ENCODE measurements at regions not wholly inside any gene's neighbourhood (a gene's known extent, or its start where the extent isn't known, plus 50 kb on each side); places are given as distances from the start of the nearest gene placed in this dataset.

DNA sequence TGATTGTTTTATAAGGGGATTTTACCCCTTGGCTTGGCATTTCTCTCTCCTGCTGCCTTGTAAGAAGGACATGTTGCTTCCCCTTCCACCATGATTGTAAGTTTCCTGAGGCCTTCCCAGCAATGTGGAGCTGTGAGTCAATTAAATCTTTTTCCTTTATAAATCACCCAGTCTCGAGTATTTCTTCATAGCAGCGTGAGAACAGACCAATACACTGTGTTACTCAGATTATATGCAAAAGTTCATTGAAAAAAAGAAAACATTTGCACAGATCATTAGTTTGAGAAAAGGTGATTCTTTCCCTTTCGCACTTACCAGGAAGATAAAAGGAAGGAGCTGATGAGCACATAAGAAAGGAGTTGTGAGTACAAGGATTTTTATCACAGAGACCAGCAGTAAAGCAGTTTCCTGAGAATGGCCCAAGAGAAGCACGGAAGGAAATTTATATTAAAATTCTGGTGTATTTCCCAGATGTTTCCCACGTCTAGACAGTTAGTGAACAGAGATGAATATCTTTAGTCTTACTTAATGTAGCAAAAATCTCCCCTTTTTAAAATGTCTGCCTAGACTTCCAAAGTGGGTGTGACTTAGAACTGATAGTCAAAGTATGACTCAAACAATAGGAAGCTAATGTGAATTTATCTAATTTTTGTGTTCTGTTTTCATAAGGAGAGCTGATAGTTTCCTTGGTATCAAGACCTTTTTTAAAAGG, 431.8 kb upstream of the SGCG start:
- 81% methylated on average over 5 of the region's 5 CpGs; no CpG with 5 or more reads in 1 of the 2 experiments for WGBS, 2 experiments (ENCODE audit: extremely low coverage in 1 of 2, insufficient coverage in 1 of 2, insufficient read length in 1 of 2, insufficient replicate concordance in 2 of 2, low coverage in 1 of 2, low lambda C conversion rate in 2 of 2, missing lambda C conversion rate in 1 of 2)
- CTCF ChIA-PET (ENCODE audit: partially characterized antibody) = interaction anchor here (1.2 to 1.7 kb wide), 4 partner anchors 9 to 1269 kb away, joined by 4 to 9 read pairs (median 4); no protein-coding TSS in a partner anchor
- H2AFZ ChIP-seq (ENCODE audit: low read length) = no peak overlapping the region
- TF ChIP-seq PHF8 (conservative IDR thresholded peaks at IDR 0.05; ENCODE audit: low read depth, low read length) (no peak), ZNF274 (IDR thresholded peaks at IDR 0.05; ENCODE audit: borderline replicate concordance, extremely low read depth, low read length) (no peak), BCL11A (IDR thresholded peaks at IDR 0.05; ENCODE audit: low read depth in 2 of 2, low read length in 2 of 2) (no peak), GTF2F1 (IDR thresholded peaks at IDR 0.05; ENCODE audit: borderline replicate concordance, low read depth, low read length) (no peak), SUZ12 (IDR thresholded peaks at IDR 0.05; ENCODE audit: low read length) (no peak), RBBP5 (IDR thresholded peaks at IDR 0.05; ENCODE audit: borderline replicate concordance, low read depth, low read length) (no peak), CBX8 (IDR thresholded peaks at IDR 0.05; ENCODE audit: borderline replicate concordance, low read depth, low read length) (no peak), NANOG (IDR thresholded peaks at IDR 0.05; ENCODE audit: insufficient read depth, low read depth, low read length, poor library complexity, severe bottlenecking) (no peak), RFX5 (IDR thresholded peaks at IDR 0.05; ENCODE audit: borderline replicate concordance, low read depth, low read length) (no peak), CHD1 (IDR thresholded peaks at IDR 0.05; ENCODE audit: low read depth, low read length) (no peak), POLR2AphosphoS5 (IDR thresholded peaks at IDR 0.05; ENCODE audit: low read depth, low read length) (no peak), JUND (IDR thresholded peaks at IDR 0.05; ENCODE audit: low read length) (no peak)
- TF ChIP-seq, protein P1, sequence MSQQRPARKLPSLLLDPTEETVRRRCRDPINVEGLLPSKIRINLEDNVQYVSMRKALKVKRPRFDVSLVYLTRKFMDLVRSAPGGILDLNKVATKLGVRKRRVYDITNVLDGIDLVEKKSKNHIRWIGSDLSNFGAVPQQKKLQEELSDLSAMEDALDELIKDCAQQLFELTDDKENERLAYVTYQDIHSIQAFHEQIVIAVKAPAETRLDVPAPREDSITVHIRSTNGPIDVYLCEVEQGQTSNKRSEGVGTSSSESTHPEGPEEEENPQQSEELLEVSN (IDR thresholded peaks at IDR 0.05) = no peak

More for the DNA sequence above, 431.8 kb upstream of the SGCG start:
- no peak overlapping the region for H4K8ac ChIP-seq (ENCODE audit: extremely low read depth, insufficient read depth, low read length)
- no peak overlapping the region for H4K5ac ChIP-seq (ENCODE audit: insufficient read length, low read depth, low read length)
- H3K18ac ChIP-seq (ENCODE audit: extremely low read depth, low read length) = no peak overlapping the region
- no peaks in the 10 kb centered on the region for H3K23me2 ChIP-seq (ENCODE audit: low read depth, low read length)
- POLR2A ChIA-PET (ENCODE audit: partially characterized antibody) = no interaction called here
- H2BK120ac ChIP-seq (replicated peaks; ENCODE audit: low read depth, low read length) = no peak overlapping the region
- no peak overlapping the region for H3K56ac ChIP-seq (replicated peaks; ENCODE audit: insufficient read length, low read depth, low read length)
- no peak overlapping the region for H3K14ac ChIP-seq (ENCODE audit: insufficient read length)
- no peak overlapping the region for H3K4me2 ChIP-seq (ENCODE audit: insufficient read depth in 1 of 2, low read depth in 2 of 2, low read length in 2 of 2)
- no peaks in the 10 kb centered on the region for H3K79me2 ChIP-seq (ENCODE audit: control insufficient read depth in 1 of 2, insufficient read depth in 2 of 2, low read length in 2 of 2)
- H2BK20ac ChIP-seq (ENCODE audit: low read length) = no peak overlapping the region
- peaks cover 0 to 2% of the 10 kb centered on the region in 2 experiments; a peak in 2 of 4 replicates for H3K9me3 ChIP-seq (ENCODE audit: insufficient read depth in 2 of 2, low read depth in 1 of 2, low read length in 1 of 2)
- no peaks in the 10 kb centered on the region for H3K79me1 ChIP-seq (ENCODE audit: low read depth, low read length)
- no peaks in the 10 kb centered on the region for H4K20me1 ChIP-seq (replicated peaks in 1 of 2; ENCODE audit: control insufficient read depth in 1 of 2, insufficient read depth in 2 of 2, low read length in 2 of 2)
- no peak overlapping the region for H4K91ac ChIP-seq (replicated peaks; ENCODE audit: insufficient read length, low read length)
- H2BK15ac ChIP-seq (ENCODE audit: low read length) = no peak overlapping the region
- H3K27me3 ChIP-seq (replicated peaks in 1 of 4; ENCODE audit: control insufficient read depth in 3 of 4, extremely low read depth in 1 of 4, insufficient read depth in 3 of 4, low read length in 3 of 4) = no peaks in the 10 kb centered on the region
- H2BK12ac ChIP-seq (ENCODE audit: low read depth, low read length) = no peak overlapping the region
- H3K4ac ChIP-seq (replicated peaks; ENCODE audit: insufficient read length, low read depth, low read length) = no peak overlapping the region
- no peak overlapping the region for H3K9ac ChIP-seq (replicated peaks in 1 of 4; ENCODE audit: extremely low read depth in 1 of 4, low read depth in 3 of 4, low read length in 3 of 4)
- H2BK5ac ChIP-seq (ENCODE audit: low read depth, low read length) = no peak overlapping the region
- H3K4me1 ChIP-seq (replicated peaks in 1 of 4; ENCODE audit: control insufficient read depth in 3 of 4, insufficient read depth in 4 of 4, low read length in 3 of 4) = peaks cover 0 to 4% (median 0%) of the 10 kb centered on the region in 4 experiments; a peak in 1 of 7 replicates
- no peak for FAIRE-seq
- no peak overlapping the region for H2AK5ac ChIP-seq (ENCODE audit: low read depth, low read length)
- H3K4me3 ChIP-seq (ENCODE audit: extremely low read depth in 1 of 4, insufficient read depth in 2 of 4, low read depth in 3 of 4, low read length in 4 of 4) = no peak overlapping the region
- H3K36me3 ChIP-seq (ENCODE audit: control insufficient read depth in 2 of 4, insufficient read depth in 4 of 4, low read length in 3 of 4) = no peaks in the 10 kb centered on the region
- H3K23ac ChIP-seq (ENCODE audit: insufficient read length) = no peak overlapping the region
- H3K27ac ChIP-seq (ENCODE audit: low read depth, low read length) = no peak overlapping the region
- DNase-seq (ENCODE audit: low read depth in 1 of 2, low spot score in 2 of 2) = no peak
